ENCODE measurements at regions not wholly inside any gene's neighbourhood (a gene's known extent, or its start where the extent isn't known, plus 50 kb on each side); places are given as distances from the start of the nearest gene placed in this dataset.

- TF ChIP-seq EZH2 (IDR thresholded peaks at IDR 0.05; ENCODE audit: insufficient read depth, poor library complexity, severe bottlenecking) = no peak
- TF ChIP-seq EZH2phosphoT487 (IDR thresholded peaks at IDR 0.05; ENCODE audit: insufficient read depth, low read depth) = peak; percentile 71; the same call in 1 of the 2 replicates
Measured at GRCh38 chr21:28442624-28443023, 550.1 kb downstream of the LTN1 start.

All from GM23248 (cell line).